Renal cortical epithelial cell (primary cell): ENCODE measurements at regions not wholly inside any gene's neighbourhood (a gene's known extent, or its start where the extent isn't known, plus 50 kb on each side); places are given as distances from the start of the nearest gene placed in this dataset.

ENCODE experiments used
- DNase-seq: peaks from one replicate; pipeline ENCODE4 v3.0.0-alpha.2; 2011; ENCODE audit warnings: low read depth

DNA sequence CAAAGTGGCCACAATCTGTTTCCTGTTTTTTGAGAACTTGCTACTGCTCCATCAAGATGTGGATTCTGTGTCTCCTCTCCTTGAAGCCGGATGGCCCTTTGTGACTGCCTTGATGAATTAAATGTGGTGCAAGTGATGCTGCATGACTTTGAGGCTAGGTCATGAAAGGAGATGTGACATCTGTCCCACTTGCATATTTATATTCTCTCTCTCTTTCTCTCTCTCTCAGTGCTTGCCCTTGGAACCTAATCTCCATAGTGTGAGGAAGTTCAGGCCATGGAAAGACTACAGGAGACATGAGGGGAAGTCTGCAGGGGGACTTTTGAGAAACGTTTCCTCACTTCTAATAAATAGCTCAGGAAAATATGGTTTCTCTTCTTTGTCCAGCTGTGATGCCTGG, 50.0 kb upstream of the ADPGK start:
- DNase-seq, result no peak
